Activated CD4-positive, alpha-beta T cell treated with anti-CD3 and anti-CD28 coated beads, Interleukin-2, amount 10 ng/mL, durations not matched to agents 7 days and 5 days (primary cell): ENCODE measurements at regions not wholly inside any gene's neighbourhood (a gene's known extent, or its start where the extent isn't known, plus 50 kb on each side); places are given as distances from the start of the nearest gene placed in this dataset.
"Not testable (repeated sequence)": the region's sequence is repeated elsewhere in the genome, so short reads cannot be mapped to it uniquely, and the experiment has no call there.

Source experiments
- CTCF ChIA-PET: fragments of 350-600 bp; sonication (Branson Sonifier 250); formaldehyde crosslinking; loops from one replicate; lab custom pipeline; 2021; ENCODE audit warnings: antibody characterized with exemption; lab: Charles Lee
- POLR2A ChIA-PET: fragments of 350-600 bp; sonication (Branson Sonifier 250); formaldehyde crosslinking; loops from one replicate; lab custom pipeline; 2021; ENCODE audit warnings: antibody characterized with exemption; lab: Charles Lee
- DNase-seq: peaks from one replicate; pipeline ENCODE4 v3.0.0-alpha.2; 2020
- H3K27ac Mint-ChIP-seq: one replicate; pipeline ENCODE4 v1.8.0; 2021; ENCODE audit warnings: mild to moderate bottlenecking, moderate library complexity, mixed read lengths
- H3K27me3 Mint-ChIP-seq: one replicate; pipeline ENCODE4 v1.8.0; 2021; ENCODE audit warnings: mixed read lengths
- H3K36me3 Mint-ChIP-seq: one replicate; pipeline ENCODE4 v1.8.0; 2021; ENCODE audit warnings: low read depth, mixed read lengths
- H3K4me1 Mint-ChIP-seq: one replicate; pipeline ENCODE4 v1.8.0; 2021; ENCODE audit warnings: mixed read lengths
- H3K4me3 Mint-ChIP-seq: one replicate; pipeline ENCODE4 v1.8.0; 2021; ENCODE audit warnings: mild to moderate bottlenecking, moderate library complexity, mixed read lengths
- H3K9me3 Mint-ChIP-seq: one replicate; pipeline ENCODE4 v1.8.0; 2021; ENCODE audit warnings: mixed read lengths

DNA sequence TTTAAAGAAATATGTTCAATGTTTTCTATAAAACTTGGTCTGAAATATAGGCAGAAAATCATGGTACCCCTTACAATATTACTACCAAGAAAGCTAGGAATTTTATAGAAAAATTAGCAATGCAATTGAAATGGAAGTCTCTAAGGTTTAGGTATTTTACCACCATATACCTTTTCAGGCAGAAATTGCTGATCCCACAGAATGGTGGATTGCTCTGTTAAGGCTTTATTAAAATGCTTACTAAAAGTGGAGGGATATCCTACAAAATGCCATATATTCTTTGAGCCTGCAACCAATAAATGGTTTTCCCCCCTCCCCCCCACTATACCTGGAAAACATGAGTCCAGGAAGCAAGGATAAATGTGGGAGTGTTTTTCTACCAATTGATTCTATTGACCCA lies 718.1 kb upstream of the NOVA1 start:
- Mint-ChIP-seq H3K9me3 (peaks cover 14% of the 10 kb centered on the region), H3K36me3 (no peaks in the 10 kb centered on the region), H3K27me3 (no peaks in the 10 kb centered on the region), H3K4me1 (no peaks in the 10 kb centered on the region), H3K27ac (no peak overlapping the region), H3K4me3 (no peak overlapping the region)
- ChIA-PET POLR2A (no interaction called here), CTCF (no interaction called here)
- no peak for DNase-seq

DNA sequence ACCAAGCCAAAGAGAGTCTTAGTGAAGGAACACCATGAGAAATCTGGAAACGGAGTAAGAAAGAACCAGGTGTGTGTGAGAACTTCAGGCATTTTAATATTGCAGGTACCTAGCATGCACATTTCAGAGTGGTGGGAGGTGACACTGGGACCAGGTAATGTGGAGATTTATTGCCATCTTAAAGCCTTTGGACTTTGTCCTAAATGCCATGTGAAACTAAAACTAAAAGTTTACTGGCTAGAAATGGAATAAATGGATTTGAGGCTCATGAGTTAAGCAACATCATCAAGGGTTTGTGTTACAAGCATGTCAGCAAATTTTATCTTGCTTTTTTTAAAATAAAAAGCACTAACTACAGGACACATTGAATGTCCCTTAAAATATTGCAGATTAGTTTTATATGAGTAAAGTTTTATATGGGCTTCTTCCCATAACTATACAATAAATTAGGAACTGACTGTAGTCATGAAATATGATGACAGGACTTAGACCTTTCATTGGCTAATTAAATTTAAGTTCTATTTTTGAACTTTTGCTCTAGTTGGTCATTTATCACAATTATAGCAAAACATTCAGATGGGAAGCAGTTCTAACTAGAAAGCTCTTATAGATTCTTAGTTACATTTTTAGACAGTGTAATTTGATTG lies 721.1 kb upstream of the NOVA1 start:
- POLR2A ChIA-PET = no interaction called here
- H3K36me3 Mint-ChIP-seq = no peaks in the 10 kb centered on the region
- no peaks in the 10 kb centered on the region for H3K4me1 Mint-ChIP-seq
- no peak overlapping the region for H3K4me3 Mint-ChIP-seq
- H3K27me3 Mint-ChIP-seq = no peaks in the 10 kb centered on the region
- DNase-seq = no peak
- CTCF ChIA-PET = no interaction called here
- H3K27ac Mint-ChIP-seq = no peak overlapping the region
- peaks cover 14% of the 10 kb centered on the region for H3K9me3 Mint-ChIP-seq

- no peak overlapping the region for H3K4me3 Mint-ChIP-seq
- H3K4me1 Mint-ChIP-seq = no peaks in the 10 kb centered on the region
- CTCF ChIA-PET = no interaction called here
- no peak for DNase-seq
- peaks cover 18% of the 10 kb centered on the region for H3K9me3 Mint-ChIP-seq
- no peaks in the 10 kb centered on the region for H3K36me3 Mint-ChIP-seq
- H3K27ac Mint-ChIP-seq = no peak overlapping the region
- no peaks in the 10 kb centered on the region for H3K27me3 Mint-ChIP-seq
- POLR2A ChIA-PET = no interaction called here
Observed at GRCh38 chr14:27320261-27320660, 722.4 kb upstream of the NOVA1 start.

GRCh38 chr14:27327095-27327494 lies 729.3 kb upstream of the NOVA1 start:
- no peaks in the 10 kb centered on the region for H3K27me3 Mint-ChIP-seq
- H3K4me1 Mint-ChIP-seq = no peaks in the 10 kb centered on the region
- no peak overlapping the region for H3K27ac Mint-ChIP-seq
- peaks cover 20% of the 10 kb centered on the region for H3K9me3 Mint-ChIP-seq
- ChIA-PET POLR2A (no interaction called here), CTCF (no interaction called here)
- DNase-seq = no peak
- no peaks in the 10 kb centered on the region for H3K36me3 Mint-ChIP-seq
- H3K4me3 Mint-ChIP-seq = no peak overlapping the region

GRCh38 chr14:27338012-27338411 lies 740.2 kb upstream of the NOVA1 start:
- no peak for DNase-seq
- CTCF ChIA-PET = interaction anchor here (0.6 to 0.7 kb wide), 2 partner anchors 16 to 894 kb away, joined by 3 read pairs; no protein-coding TSS in a partner anchor
- Mint-ChIP-seq H3K36me3 (no peaks in the 10 kb centered on the region), H3K4me3 (no peak overlapping the region), H3K4me1 (no peaks in the 10 kb centered on the region), H3K27me3 (no peaks in the 10 kb centered on the region), H3K9me3 (peaks cover 15% of the 10 kb centered on the region), H3K27ac (no peak overlapping the region)
- POLR2A ChIA-PET = no interaction called here

- CTCF ChIA-PET, H3K36me3 Mint-ChIP-seq, POLR2A ChIA-PET, H3K4me1 Mint-ChIP-seq, H3K27me3 Mint-ChIP-seq, H3K4me3 Mint-ChIP-seq, H3K27ac Mint-ChIP-seq, H3K9me3 Mint-ChIP-seq, DNase-seq: not testable (repeated sequence)
Observed at GRCh38 chr14:27363036-27363435, 765.2 kb upstream of the NOVA1 start.

- no peaks in the 10 kb centered on the region for H3K4me1 Mint-ChIP-seq
- H3K36me3 Mint-ChIP-seq = no peaks in the 10 kb centered on the region
- H3K27me3 Mint-ChIP-seq = no peaks in the 10 kb centered on the region
- H3K4me3 Mint-ChIP-seq = no peak overlapping the region
- H3K9me3 Mint-ChIP-seq = no peaks in the 10 kb centered on the region
- POLR2A ChIA-PET = no interaction called here
- no peak overlapping the region for H3K27ac Mint-ChIP-seq
- CTCF ChIA-PET = interaction anchor here (0.6 kb wide), 1 partner anchor 316 kb away, joined by 3 read pairs; no protein-coding TSS in a partner anchor
- DNase-seq = no peak
Observed at GRCh38 chr14:27366596-27366995, 768.8 kb upstream of the NOVA1 start.

GRCh38 chr14:27367345-27367744 lies 769.5 kb upstream of the NOVA1 start:
- DNase-seq = no peak
- Mint-ChIP-seq H3K36me3 (no peaks in the 10 kb centered on the region), H3K4me3 (no peak overlapping the region), H3K27me3 (no peaks in the 10 kb centered on the region), H3K9me3 (no peaks in the 10 kb centered on the region), H3K4me1 (no peaks in the 10 kb centered on the region), H3K27ac (no peak overlapping the region)
- POLR2A ChIA-PET = no interaction called here
- CTCF ChIA-PET = no interaction called here

DNA sequence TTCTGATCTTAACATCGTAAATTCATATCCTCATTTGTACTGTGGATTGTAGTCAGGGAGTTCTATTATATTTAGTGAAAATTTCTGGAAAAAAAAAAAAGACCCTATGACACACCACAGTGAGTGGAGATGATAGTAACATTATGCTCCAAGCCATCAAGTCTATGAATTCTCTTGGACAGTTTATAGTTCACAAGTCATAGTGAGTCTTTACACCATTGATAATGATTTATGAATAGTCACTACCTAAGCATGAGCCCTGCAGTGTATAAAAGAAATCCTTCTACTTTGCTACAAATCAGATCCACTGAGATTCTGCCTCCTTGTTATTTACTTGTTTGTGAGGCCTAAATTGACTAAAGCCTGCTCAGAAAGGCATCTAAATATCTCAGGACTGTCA lies 772.2 kb upstream of the NOVA1 start:
- H3K36me3 Mint-ChIP-seq = no peaks in the 10 kb centered on the region
- H3K4me1 Mint-ChIP-seq = no peaks in the 10 kb centered on the region
- H3K9me3 Mint-ChIP-seq = no peaks in the 10 kb centered on the region
- H3K4me3 Mint-ChIP-seq = no peak overlapping the region
- ChIA-PET POLR2A (no interaction called here), CTCF (no interaction called here)
- no peaks in the 10 kb centered on the region for H3K27me3 Mint-ChIP-seq
- DNase-seq = no peak
- H3K27ac Mint-ChIP-seq = no peak overlapping the region

- H3K27ac Mint-ChIP-seq = no peak overlapping the region
- no peaks in the 10 kb centered on the region for H3K9me3 Mint-ChIP-seq
- no peaks in the 10 kb centered on the region for H3K36me3 Mint-ChIP-seq
- no peaks in the 10 kb centered on the region for H3K27me3 Mint-ChIP-seq
- DNase-seq = no peak
- H3K4me3 Mint-ChIP-seq = no peak overlapping the region
- CTCF ChIA-PET = no interaction called here
- H3K4me1 Mint-ChIP-seq = no peaks in the 10 kb centered on the region
- POLR2A ChIA-PET = no interaction called here
Observed at GRCh38 chr14:27370775-27371174, 772.9 kb upstream of the NOVA1 start.

DNA sequence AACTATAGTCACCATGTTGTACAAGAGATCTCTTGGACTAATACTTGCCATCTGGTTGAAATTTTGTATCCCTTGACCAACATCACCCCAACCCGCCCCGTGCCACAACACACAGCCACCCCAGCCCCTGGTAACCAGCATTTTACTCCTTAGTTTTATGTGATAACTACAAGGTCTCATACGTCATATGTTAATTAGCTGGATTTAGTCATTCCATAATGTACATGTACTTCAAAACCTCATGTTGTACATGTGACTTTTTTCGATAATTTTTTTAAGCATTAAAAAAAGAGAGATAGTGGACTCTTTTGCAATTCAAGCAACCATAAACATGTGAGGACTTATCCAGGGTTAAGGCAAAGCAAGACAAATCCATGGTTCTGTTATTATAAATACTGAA lies 773.4 kb upstream of the NOVA1 start:
- no peak for DNase-seq
- Mint-ChIP-seq H3K27ac (no peak overlapping the region), H3K4me3 (no peak overlapping the region), H3K9me3 (no peaks in the 10 kb centered on the region), H3K4me1 (no peaks in the 10 kb centered on the region), H3K27me3 (no peaks in the 10 kb centered on the region), H3K36me3 (no peaks in the 10 kb centered on the region)
- CTCF ChIA-PET = no interaction called here
- POLR2A ChIA-PET = no interaction called here

- no peak overlapping the region for H3K4me3 Mint-ChIP-seq
- no peak overlapping the region for H3K27ac Mint-ChIP-seq
- H3K4me1 Mint-ChIP-seq = no peaks in the 10 kb centered on the region
- CTCF ChIA-PET = no interaction called here
- POLR2A ChIA-PET = no interaction called here
- peaks cover 1% of the 10 kb centered on the region for H3K9me3 Mint-ChIP-seq
- no peaks in the 10 kb centered on the region for H3K27me3 Mint-ChIP-seq
- no peaks in the 10 kb centered on the region for H3K36me3 Mint-ChIP-seq
- no peak for DNase-seq
Observed at GRCh38 chr14:27371868-27372267, 774.0 kb upstream of the NOVA1 start.

DNA sequence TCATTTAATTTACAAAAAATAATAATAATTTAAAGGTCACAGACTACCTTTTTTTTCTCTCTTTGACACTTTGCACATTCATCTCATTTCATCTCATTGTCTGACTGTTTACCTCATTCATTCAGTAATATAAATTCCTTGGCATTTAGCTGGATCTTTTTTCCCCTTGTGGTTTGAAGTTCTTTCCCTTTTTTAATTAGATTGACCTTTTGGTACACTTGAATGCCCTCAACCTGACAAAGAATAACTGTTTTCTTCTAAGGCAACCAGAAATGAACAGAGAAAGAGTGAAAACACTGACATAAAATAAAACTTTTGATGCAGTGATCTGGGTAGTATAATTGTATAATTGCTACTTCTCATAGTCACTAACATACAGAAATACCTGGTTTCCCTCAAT lies 774.9 kb upstream of the NOVA1 start:
- DNase-seq = no peak
- peaks cover 2% of the 10 kb centered on the region for H3K9me3 Mint-ChIP-seq
- CTCF ChIA-PET = no interaction called here
- POLR2A ChIA-PET = no interaction called here
- no peaks in the 10 kb centered on the region for H3K36me3 Mint-ChIP-seq
- H3K4me3 Mint-ChIP-seq = no peak overlapping the region
- H3K27me3 Mint-ChIP-seq = no peaks in the 10 kb centered on the region
- H3K27ac Mint-ChIP-seq = no peak overlapping the region
- no peaks in the 10 kb centered on the region for H3K4me1 Mint-ChIP-seq

- peaks cover 7% of the 10 kb centered on the region for H3K9me3 Mint-ChIP-seq
- no peak for DNase-seq
- CTCF ChIA-PET = no interaction called here
Observed at GRCh38 chr14:27384124-27384523, 786.3 kb upstream of the NOVA1 start.

More at GRCh38 chr14:27384124-27384523, 786.3 kb upstream of the NOVA1 start:
- POLR2A ChIA-PET = no interaction called here
- H3K4me3 Mint-ChIP-seq = no peak overlapping the region
- no peaks in the 10 kb centered on the region for H3K4me1 Mint-ChIP-seq
- H3K27ac Mint-ChIP-seq = no peak overlapping the region
- H3K27me3 Mint-ChIP-seq = no peaks in the 10 kb centered on the region
- H3K36me3 Mint-ChIP-seq = no peaks in the 10 kb centered on the region
